KMS-11 (cell line): ENCODE measurements at regions not wholly inside any gene's neighbourhood (a gene's known extent, or its start where the extent isn't known, plus 50 kb on each side); places are given as distances from the start of the nearest gene placed in this dataset.

Experiments
- H2AFZ ChIP-seq: fragments of 200-600 bp; sonication (generic); 2 replicates; pipeline ENCODE4 v1.6.1; 2016; ENCODE audit warnings: antibody characterized with exemption, mixed run types, low read depth
- H3K27ac ChIP-seq: fragments of 200-600 bp; sonication (generic); 2 replicates; pipeline ENCODE4 v1.6.1; 2016; ENCODE audit warnings: mild to moderate bottlenecking, mixed run types
- H3K27me3 ChIP-seq: fragments of 200-600 bp; sonication (generic); 2 replicates; pipeline ENCODE4 v1.6.1; 2017; ENCODE audit warnings: mild to moderate bottlenecking, low read depth, mixed run types, moderate library complexity; ENCODE audit not compliant: insufficient read depth
- H3K36me3 ChIP-seq: fragments of 200-600 bp; sonication (generic); 2 replicates; pipeline ENCODE4 v1.6.1; 2017; ENCODE audit warnings: mild to moderate bottlenecking, mixed run types; ENCODE audit not compliant: insufficient read depth
- H3K4me1 ChIP-seq: fragments of 200-600 bp; sonication (generic); 2 replicates; pipeline ENCODE4 v1.6.1; 2016; ENCODE audit warnings: mild to moderate bottlenecking, low read depth, mixed run types; ENCODE audit not compliant: poor library complexity, severe bottlenecking
- H3K4me2 ChIP-seq: fragments of 200-600 bp; sonication (generic); 2 replicates; pipeline ENCODE4 v1.7.0; 2016; ENCODE audit warnings: mild to moderate bottlenecking, mixed run types
- H3K4me3 ChIP-seq: fragments of 200-600 bp; sonication (generic); IDR thresholded peaks from 2 replicates; pipeline ENCODE4 v1.6.1; 2017; ENCODE audit warnings: low read depth, low read length, mixed read lengths; ENCODE audit not compliant: insufficient read depth
- H3K79me2 ChIP-seq: fragments of 200-600 bp; sonication (generic); 2 replicates; pipeline ENCODE4 v1.6.1; 2016; ENCODE audit warnings: low read depth, mixed run types; ENCODE audit not compliant: insufficient read depth
- H3K9ac ChIP-seq: fragments of 200-600 bp; sonication (generic); 2 replicates; pipeline ENCODE4 v1.6.1; 2016; ENCODE audit warnings: mild to moderate bottlenecking, mixed run types
- H4K20me1 ChIP-seq: fragments of 200-600 bp; sonication (generic); 2 replicates; pipeline ENCODE4 v1.6.1; 2016; ENCODE audit warnings: mild to moderate bottlenecking, mixed run types; ENCODE audit not compliant: insufficient read depth
- CTCF ChIP-seq: fragments of 200-600 bp; sonication (generic); conservative IDR thresholded peaks from 2 replicates; pipeline ENCODE4 v1.6.1; 2017; ENCODE audit warnings: low read depth, mild to moderate bottlenecking, antibody characterized with exemption, low read length, moderate library complexity, mixed read lengths

GRCh38 chr7:26007510-26007909 lies 144.5 kb upstream of the NFE2L3 start:
- Histone ChIP-seq H3K36me3 (no peaks in the 10 kb centered on the region), H2AFZ (no peak overlapping the region), H3K4me2 (no peak overlapping the region), H3K27me3 (no peaks in the 10 kb centered on the region), H3K4me3 (no peak overlapping the region), H3K79me2 (no peaks in the 10 kb centered on the region), H3K9ac (no peak overlapping the region), H4K20me1 (no peaks in the 10 kb centered on the region), H3K4me1 (peaks cover 13% of the 10 kb centered on the region), H3K27ac (no peak overlapping the region)
- TF ChIP-seq CTCF = no peak

GRCh38 chr7:26008428-26008827 lies 143.6 kb upstream of the NFE2L3 start:
- Histone ChIP-seq H3K9ac (no peak overlapping the region), H3K4me2 (no peak overlapping the region), H3K36me3 (no peaks in the 10 kb centered on the region), H3K27ac (no peak overlapping the region), H3K4me1 (peaks cover 13% of the 10 kb centered on the region), H3K4me3 (no peak overlapping the region), H2AFZ (no peak overlapping the region), H4K20me1 (no peaks in the 10 kb centered on the region), H3K79me2 (no peaks in the 10 kb centered on the region), H3K27me3 (no peaks in the 10 kb centered on the region)
- no peak for TF ChIP-seq CTCF

- H2AFZ ChIP-seq = no peak overlapping the region
- no peak for TF ChIP-seq CTCF
- H3K4me3 ChIP-seq = no peak overlapping the region
- no peak overlapping the region for H3K9ac ChIP-seq
- H3K27ac ChIP-seq = no peak overlapping the region
- H3K4me2 ChIP-seq = no peak overlapping the region
- H3K4me1 ChIP-seq = peaks cover 13% of the 10 kb centered on the region
- H3K36me3 ChIP-seq = no peaks in the 10 kb centered on the region
- no peaks in the 10 kb centered on the region for H3K79me2 ChIP-seq
- no peaks in the 10 kb centered on the region for H3K27me3 ChIP-seq
- H4K20me1 ChIP-seq = no peaks in the 10 kb centered on the region
These were observed 140.8 kb upstream of the NFE2L3 start for GRCh38 chr7:26011039-26011696.

- Histone ChIP-seq H3K36me3 (no peaks in the 10 kb centered on the region), H3K79me2 (no peaks in the 10 kb centered on the region), H4K20me1 (no peaks in the 10 kb centered on the region), H3K9ac (no peak overlapping the region), H3K4me1 (peaks cover 13% of the 10 kb centered on the region), H3K4me3 (no peak overlapping the region), H3K27me3 (no peaks in the 10 kb centered on the region), H2AFZ (no peak overlapping the region), H3K27ac (no peak overlapping the region), H3K4me2 (no peak overlapping the region)
- TF ChIP-seq CTCF = no peak
These were observed 138.4 kb upstream of the NFE2L3 start for GRCh38 chr7:26013551-26014083.
